Neural cell (in vitro differentiated cells): ENCODE measurements at regions not wholly inside any gene's neighbourhood (a gene's known extent, or its start where the extent isn't known, plus 50 kb on each side); places are given as distances from the start of the nearest gene placed in this dataset.

ENCODE experiments used
- H2AFZ ChIP-seq: fragments of 200-600, 300-800 bp; sonication (generic), shearing (Covaris generic); 2 replicates; pipeline ENCODE4 v1.6.0; 2014; ENCODE audit warnings: low read depth, mild to moderate bottlenecking, antibody characterized with exemption, low read length, moderate library complexity
- H3F3A ChIP-seq: fragments of 200-600 bp; shearing (Covaris generic); 2 replicates; pipeline ENCODE4 v1.6.1; 2016; ENCODE audit warnings: mild to moderate bottlenecking, moderate library complexity, mixed read lengths, antibody characterized with exemption, low read length; ENCODE audit not compliant: insufficient read depth, poor library complexity, severe bottlenecking
- H3K27ac ChIP-seq: fragments of 200-600, 300-800 bp; sonication (generic), shearing (Covaris generic); 2 replicates; pipeline ENCODE4 v1.5.1; 2014; ENCODE audit warnings: mild to moderate bottlenecking, low read length, moderate library complexity
- H3K27me3 ChIP-seq: fragments of 300-800, 200-600 bp; sonication (generic), shearing (Covaris generic); 2 replicates; pipeline ENCODE4 v1.6.0; 2014; ENCODE audit warnings: mild to moderate bottlenecking, low read depth, low read length, moderate library complexity; ENCODE audit not compliant: insufficient read depth
- H3K36me3 ChIP-seq: fragments of 300-800, 200-600 bp; sonication (generic), shearing (Covaris generic); 2 replicates; pipeline ENCODE4 v1.5.1; 2014; ENCODE audit warnings: mild to moderate bottlenecking, antibody characterized with exemption, low read length, moderate library complexity; ENCODE audit not compliant: insufficient read depth
- H3K4me2 ChIP-seq: fragments of 300-800, 200-600 bp; sonication (generic), shearing (Covaris generic); 2 replicates; pipeline ENCODE4 v1.6.0; 2014; ENCODE audit warnings: mild to moderate bottlenecking, low read length
- H3K4me3 ChIP-seq: fragments of 300-800, 200-600 bp; sonication (generic), shearing (Covaris generic); 2 replicates; pipeline ENCODE4 v1.5.1; 2014; ENCODE audit warnings: mild to moderate bottlenecking, low read length, moderate library complexity
- H3K79me2 ChIP-seq: fragments of 200-600 bp; shearing (Covaris generic); replicated peaks from 2 replicates; pipeline ENCODE4 v1.6.0; 2014; ENCODE audit warnings: mild to moderate bottlenecking, low read length, moderate library complexity; ENCODE audit not compliant: insufficient read depth
- H3K9ac ChIP-seq: fragments of 300-800, 200-600 bp; sonication (generic), shearing (Covaris generic); 2 replicates; pipeline ENCODE4 v1.6.1; 2016; ENCODE audit warnings: mild to moderate bottlenecking, low read length, mixed read lengths
- H3K9me2 ChIP-seq: fragments of 200-600 bp; shearing (Covaris generic); 2 replicates; pipeline ENCODE4 v1.6.1; 2016; ENCODE audit warnings: mild to moderate bottlenecking, low read length, mixed read lengths; ENCODE audit not compliant: insufficient read depth
- H3K9me3 ChIP-seq: fragments of 200-600, 300-800 bp; sonication (generic), shearing (Covaris generic); 2 replicates; pipeline ENCODE4 v1.6.1; 2016; ENCODE audit warnings: mild to moderate bottlenecking, mixed run types, low read length, moderate library complexity, mixed read lengths
- H4K20me1 ChIP-seq: fragments of 200-600 bp; shearing (Covaris generic); 2 replicates; pipeline ENCODE4 v1.6.1; 2016; ENCODE audit warnings: mild to moderate bottlenecking, mixed run types; ENCODE audit not compliant: insufficient read depth
- CTCF ChIP-seq: fragments of 450-650 bp; IDR thresholded peaks from 2 replicates; pipeline ENCODE4 v1.5.1; 2014; ENCODE audit warnings: antibody characterized with exemption, mild to moderate bottlenecking, moderate library complexity; ENCODE audit not compliant: poor library complexity, severe bottlenecking
- EP300 ChIP-seq: fragments of 450-650 bp; conservative IDR thresholded peaks from 2 replicates; pipeline ENCODE4 v1.6.1; 2014; ENCODE audit warnings: antibody characterized with exemption, mild to moderate bottlenecking, moderate library complexity; ENCODE audit not compliant: poor library complexity, severe bottlenecking
- EZH2 ChIP-seq: fragments of 200-600, 300-800 bp; shearing (Covaris generic), sonication (generic); IDR thresholded peaks from 2 replicates; pipeline ENCODE4 v1.6.1; 2014; ENCODE audit warnings: antibody characterized with exemption, low read length, borderline replicate concordance, mild to moderate bottlenecking; ENCODE audit not compliant: insufficient read depth, poor library complexity, severe bottlenecking
- MXI1 ChIP-seq: fragments of 450-650 bp; conservative IDR thresholded peaks from 2 replicates; pipeline ENCODE4 v1.6.1; 2014; ENCODE audit warnings: antibody characterized with exemption, mild to moderate bottlenecking; ENCODE audit not compliant: poor library complexity, severe bottlenecking
- POLR2AphosphoS5 ChIP-seq: IDR thresholded peaks from 2 replicates; pipeline ENCODE4 v1.6.1; 2012
- RAD21 ChIP-seq: fragments of 450-650 bp; conservative IDR thresholded peaks from 2 replicates; pipeline ENCODE4 v1.6.1; 2014; ENCODE audit warnings: antibody characterized with exemption, mild to moderate bottlenecking, moderate library complexity
- REST ChIP-seq: IDR thresholded peaks from 2 replicates; pipeline ENCODE4 v1.6.1; 2012; ENCODE audit warnings: borderline replicate concordance
- SMC3 ChIP-seq: fragments of 450-650 bp; conservative IDR thresholded peaks from 2 replicates; pipeline ENCODE4 v1.6.1; 2014; ENCODE audit warnings: antibody characterized with exemption, mild to moderate bottlenecking, moderate library complexity; ENCODE audit not compliant: poor library complexity
- TAF1 ChIP-seq: IDR thresholded peaks from 2 replicates; pipeline ENCODE4 v1.6.1; 2012; ENCODE audit warnings: low read depth

- Histone ChIP-seq H3K9me2 (no peaks in the 10 kb centered on the region), H3K27me3 (no peaks in the 10 kb centered on the region), H3K4me3 (no peak overlapping the region), H3K9me3 (no peaks in the 10 kb centered on the region), H3K9ac (no peak overlapping the region), H3K4me2 (no peak overlapping the region), H3F3A (no peaks in the 10 kb centered on the region), H3K36me3 (no peaks in the 10 kb centered on the region), H3K27ac (no peak overlapping the region), H3K79me2 (no peaks in the 10 kb centered on the region), H2AFZ (no peak overlapping the region), H4K20me1 (no peaks in the 10 kb centered on the region)
- no peak for TF ChIP-seq REST
- no peak for TF ChIP-seq RAD21
- TF ChIP-seq MXI1: no peak
- TF ChIP-seq EZH2: no peak
- no peak for TF ChIP-seq EP300
- no peak for TF ChIP-seq TAF1
- TF ChIP-seq CTCF: no peak
- TF ChIP-seq SMC3: no peak
- TF ChIP-seq POLR2AphosphoS5: no peak
Observed at GRCh38 chr6:1500913-1501312, 108.8 kb upstream of the FOXC1 start.

- no peaks in the 10 kb centered on the region for H3K9me2 ChIP-seq
- H3K4me3 ChIP-seq: no peak overlapping the region
- no peak overlapping the region for H3K4me2 ChIP-seq
- no peak overlapping the region for H2AFZ ChIP-seq
- H3F3A ChIP-seq: no peaks in the 10 kb centered on the region
- H3K36me3 ChIP-seq: no peaks in the 10 kb centered on the region
- no peak for TF ChIP-seq REST
- no peak for TF ChIP-seq EZH2
- TF ChIP-seq CTCF: no peak
- TF ChIP-seq MXI1: no peak
- TF ChIP-seq SMC3: no peak
- no peak for TF ChIP-seq TAF1
- no peak for TF ChIP-seq RAD21
- TF ChIP-seq EP300: no peak
- TF ChIP-seq POLR2AphosphoS5: no peak
- no peaks in the 10 kb centered on the region for H3K27me3 ChIP-seq
- no peaks in the 10 kb centered on the region for H3K79me2 ChIP-seq
- H3K27ac ChIP-seq: no peak overlapping the region
- H4K20me1 ChIP-seq: no peaks in the 10 kb centered on the region
- H3K9me3 ChIP-seq: no peaks in the 10 kb centered on the region
- H3K9ac ChIP-seq: no peak overlapping the region
Observed at GRCh38 chr6:1502041-1502440, 107.7 kb upstream of the FOXC1 start.
